Stimulated activated CD4-positive, alpha-beta T cell treated with anti-CD3 and anti-CD28 coated beads, Interleukin-1b, Interleukin-23, amount 100 ng/mL, for 1 hour (primary cell): ENCODE measurements at regions not wholly inside any gene's neighbourhood (a gene's known extent, or its start where the extent isn't known, plus 50 kb on each side); places are given as distances from the start of the nearest gene placed in this dataset.

ENCODE experiments used
- DNase-seq, 2 donors: peaks; one replicate each; pipeline ENCODE4 v3.0.0-alpha.2; 2020; ENCODE audit warnings: low read depth in 2 of 2

GRCh38 chr20:41671143-41671542 is 53.0 kb upstream of the CHD6 start:
- no peak for DNase-seq

DNA sequence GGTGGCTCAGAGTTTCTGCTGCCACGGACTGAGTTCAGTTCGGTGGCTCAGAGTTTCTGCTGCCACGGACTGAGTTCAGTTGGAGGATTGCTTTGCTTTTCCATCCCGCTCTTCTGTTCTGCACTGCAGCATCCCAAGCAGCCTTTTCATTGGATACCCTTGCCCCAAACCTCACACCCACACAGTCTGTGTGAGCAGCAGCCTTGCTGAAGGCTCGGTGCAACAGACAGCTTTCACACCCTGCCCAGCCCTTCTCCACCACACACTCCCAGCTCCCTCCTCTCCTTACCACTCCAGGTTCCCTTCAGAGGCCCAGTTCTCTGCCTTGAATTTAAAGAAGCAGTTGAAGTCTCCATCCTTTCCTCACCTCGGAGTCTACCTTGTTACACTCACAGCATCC is 52.5 kb upstream of the CHD6 start:
- DNase-seq: no peak

- no peak for DNase-seq
These were observed 51.6 kb upstream of the CHD6 start for GRCh38 chr20:41669708-41670263.

GRCh38 chr20:41668057-41668749 is 50.0 kb upstream of the CHD6 start:
- no peak for DNase-seq
